GM19395 (cell line): ENCODE measurements at regions not wholly inside any gene's neighbourhood (a gene's known extent, or its start where the extent isn't known, plus 50 kb on each side); places are given as distances from the start of the nearest gene placed in this dataset.

Source experiments
- ATAC-seq: cut with Tn5 transposase; IDR thresholded peaks from one replicate; pipeline ENCODE4 v1.9.1; 2021; ENCODE audit warnings: mild to moderate bottlenecking, moderate library complexity; ENCODE audit not compliant: unreplicated experiment

GRCh38 chr13:72039126-72039525 is 172.1 kb upstream of the DACH1 start:
- ATAC-seq, result no peak

- ATAC-seq, result no peak
Measured at GRCh38 chr13:72029981-72030380, 163.0 kb upstream of the DACH1 start.

- ATAC-seq, result no peak
Measured at GRCh38 chr13:72025836-72026235, 158.8 kb upstream of the DACH1 start.

- ATAC-seq, result no peak
Measured at GRCh38 chr13:72023895-72024294, 156.9 kb upstream of the DACH1 start.

- ATAC-seq, result no peak
Measured at GRCh38 chr13:72005455-72005854, 138.5 kb upstream of the DACH1 start.

- ATAC-seq, result no peak
Measured at GRCh38 chr13:72004784-72005374, 137.9 kb upstream of the DACH1 start.

GRCh38 chr13:72004246-72004645 is 137.2 kb upstream of the DACH1 start:
- ATAC-seq, result no peak

GRCh38 chr13:71998223-71998622 is 131.2 kb upstream of the DACH1 start:
- no peak for ATAC-seq

- peak; percentile 71 for ATAC-seq
Measured at GRCh38 chr13:71979616-71980015, 112.6 kb upstream of the DACH1 start.

- ATAC-seq, result no peak
Measured at GRCh38 chr13:71977028-71977427, 110.0 kb upstream of the DACH1 start.

- ATAC-seq, result no peak
Measured at GRCh38 chr13:71967990-71968389, 101.0 kb upstream of the DACH1 start.

GRCh38 chr13:71964491-71965100 is 97.6 kb upstream of the DACH1 start:
- ATAC-seq, result peak; percentile 54

- ATAC-seq, result no peak
Measured at GRCh38 chr13:71962735-71963134, 95.7 kb upstream of the DACH1 start.

- no peak for ATAC-seq
Measured at GRCh38 chr13:71962126-71962525, 95.1 kb upstream of the DACH1 start.

- no peak for ATAC-seq
Measured at GRCh38 chr13:71949441-71949840, 82.4 kb upstream of the DACH1 start.

- no peak for ATAC-seq
Measured at GRCh38 chr13:71939186-71939585, 72.2 kb upstream of the DACH1 start.

GRCh38 chr13:71935166-71935840 is 68.3 kb upstream of the DACH1 start:
- ATAC-seq, result no peak

- no peak for ATAC-seq
Measured at GRCh38 chr13:71924931-71925330, 57.9 kb upstream of the DACH1 start.

- ATAC-seq, result no peak
Measured at GRCh38 chr13:71922194-71922593, 55.2 kb upstream of the DACH1 start.
